Stimulated activated CD8-positive, alpha-beta memory T cell treated with anti-CD3 and anti-CD28 coated beads, Interleukin-7, amount 100 ng/mL, for 48 hours (primary cell): ENCODE measurements at regions not wholly inside any gene's neighbourhood (a gene's known extent, or its start where the extent isn't known, plus 50 kb on each side); places are given as distances from the start of the nearest gene placed in this dataset.

ENCODE experiments used
- DNase-seq, 2 donors: peaks; one replicate each; pipeline ENCODE4 v3.0.0-alpha.2; 2020; ENCODE audit warnings: low read depth in 1 of 2; ENCODE audit errors: extremely low read depth in 1 of 2

DNA sequence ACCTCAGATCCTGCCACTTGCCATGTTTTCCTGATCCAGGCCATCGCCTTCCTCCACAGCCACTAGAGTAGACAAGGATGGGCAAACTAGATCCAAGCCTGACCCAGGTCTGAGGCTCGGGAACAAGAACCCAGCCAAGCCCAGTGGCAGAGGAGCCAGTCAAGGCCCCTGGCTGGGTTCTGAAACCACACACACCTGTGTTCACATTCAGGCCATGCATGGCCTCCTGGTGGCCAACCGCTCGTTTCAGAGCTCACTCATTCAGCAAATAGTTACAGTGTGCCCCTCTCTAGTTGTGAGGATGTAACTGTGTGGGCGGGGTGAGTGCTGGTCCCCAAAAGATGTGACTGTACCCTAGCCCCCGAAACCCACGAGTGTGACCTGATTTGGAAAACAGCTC, 337.6 kb downstream of the CTTN start:
- no peak for DNase-seq

DNA sequence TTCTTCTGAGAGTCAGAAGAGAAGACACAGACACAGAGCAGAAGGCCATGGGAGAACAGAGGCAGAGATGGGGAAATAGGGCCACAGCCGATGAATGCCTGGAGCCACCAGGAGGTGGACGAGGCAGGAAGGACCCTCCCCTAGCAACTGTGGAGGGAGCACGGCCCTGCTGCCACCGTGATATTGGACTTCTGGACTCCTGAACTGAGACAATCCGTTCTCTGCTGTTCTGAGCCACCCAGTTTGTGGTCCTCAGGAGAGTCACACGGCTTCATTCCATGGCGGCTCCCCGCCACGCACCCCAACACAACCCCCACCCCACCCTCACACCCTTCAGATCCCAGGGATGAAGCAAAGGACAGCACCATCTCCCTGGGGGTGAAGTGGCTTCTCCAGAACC, 338.1 kb downstream of the CTTN start:
- DNase-seq, result no peak

DNA sequence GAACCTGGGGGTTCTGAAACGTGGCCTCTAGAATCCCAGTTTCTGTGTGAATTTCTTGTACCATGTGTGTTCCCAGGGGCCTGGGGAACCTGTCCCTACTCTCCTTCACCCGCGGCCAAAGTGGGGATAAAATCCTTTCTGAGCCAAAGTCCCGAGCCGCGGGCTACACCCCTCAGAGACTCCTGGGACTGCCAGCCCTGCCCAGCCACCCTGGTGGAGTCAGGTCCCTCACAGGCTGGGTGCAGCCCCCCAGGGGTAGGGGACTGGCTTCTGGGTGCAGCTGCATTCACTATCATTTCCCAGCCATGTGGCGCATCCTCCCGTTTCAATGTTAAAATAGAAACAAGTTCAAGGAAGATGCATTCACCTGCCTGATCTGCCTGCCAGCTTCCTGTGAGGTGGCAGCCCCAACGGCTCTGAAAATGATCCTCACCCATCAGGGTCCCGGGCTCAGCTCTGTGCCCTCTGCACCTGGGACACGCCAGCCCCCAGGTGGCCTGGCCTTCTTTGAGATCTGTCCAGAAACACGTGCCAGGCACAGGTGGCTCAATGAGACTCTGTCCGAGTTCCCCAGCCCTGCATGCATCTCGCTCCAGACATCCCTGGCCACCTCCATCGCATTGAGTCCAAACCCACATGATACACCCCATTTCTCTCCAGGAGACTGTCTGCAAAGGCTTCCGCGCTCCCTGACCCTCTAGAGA, 338.8 kb downstream of the CTTN start:
- DNase-seq, result no peak

DNA sequence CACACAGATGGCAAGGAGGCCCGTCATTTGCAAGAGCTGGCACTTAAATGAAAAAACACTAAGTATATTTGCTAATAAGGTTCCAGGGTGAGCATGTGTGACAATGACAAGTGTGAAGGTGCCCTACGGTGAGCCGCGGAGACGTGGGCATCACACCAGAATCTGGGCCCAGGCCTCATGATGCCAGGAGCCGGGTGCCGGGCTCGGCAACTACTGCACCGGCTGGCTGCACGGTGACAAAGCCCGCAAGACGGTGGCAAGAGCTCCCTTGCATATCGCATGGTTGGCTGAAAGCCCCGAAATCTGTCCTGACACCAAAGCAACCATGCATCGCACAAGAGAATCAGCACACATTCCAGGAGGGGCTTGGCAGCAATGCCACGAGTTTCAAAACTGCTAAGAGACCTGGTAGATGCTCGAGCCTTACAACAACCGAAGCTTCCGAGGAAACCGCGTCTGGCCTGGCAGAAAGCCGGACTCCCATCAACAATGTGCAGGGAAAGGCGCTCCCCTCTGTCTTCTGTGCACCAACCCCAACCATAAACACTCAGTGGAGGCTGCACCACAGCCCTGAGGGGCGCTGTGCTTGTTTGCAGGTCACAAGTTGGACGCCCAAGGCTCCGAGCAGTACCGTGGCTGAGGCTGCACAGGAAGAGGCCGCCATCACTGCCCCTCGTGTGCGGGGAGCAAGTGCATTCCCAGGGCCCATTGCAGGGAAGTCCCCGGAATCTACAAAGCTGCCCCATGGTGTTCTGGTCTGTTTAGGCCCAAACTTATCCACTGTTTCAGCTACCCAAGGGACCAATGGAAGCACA, 339.7 kb downstream of the CTTN start:
- DNase-seq, result no peak

DNA sequence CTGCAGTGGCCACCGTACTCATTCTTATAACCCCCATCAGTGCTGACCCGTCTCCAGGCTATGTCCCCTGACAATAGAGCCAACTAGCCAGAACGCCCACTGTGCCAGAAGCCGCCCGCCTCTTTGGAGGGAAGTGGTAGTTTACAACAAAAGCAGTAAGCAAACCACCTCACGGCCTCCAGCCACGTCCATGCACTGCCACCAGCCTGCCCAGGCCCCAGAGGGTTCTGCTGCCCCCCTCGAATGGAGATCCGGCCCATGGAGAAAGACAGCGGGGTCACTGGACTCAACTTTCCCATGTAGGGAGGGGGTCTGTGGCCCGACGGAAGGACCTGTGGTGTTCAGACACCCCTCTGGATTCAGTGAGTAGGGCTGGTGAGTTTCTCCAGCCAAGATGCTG, 340.3 kb downstream of the CTTN start:
- DNase-seq, result no peak

DNA sequence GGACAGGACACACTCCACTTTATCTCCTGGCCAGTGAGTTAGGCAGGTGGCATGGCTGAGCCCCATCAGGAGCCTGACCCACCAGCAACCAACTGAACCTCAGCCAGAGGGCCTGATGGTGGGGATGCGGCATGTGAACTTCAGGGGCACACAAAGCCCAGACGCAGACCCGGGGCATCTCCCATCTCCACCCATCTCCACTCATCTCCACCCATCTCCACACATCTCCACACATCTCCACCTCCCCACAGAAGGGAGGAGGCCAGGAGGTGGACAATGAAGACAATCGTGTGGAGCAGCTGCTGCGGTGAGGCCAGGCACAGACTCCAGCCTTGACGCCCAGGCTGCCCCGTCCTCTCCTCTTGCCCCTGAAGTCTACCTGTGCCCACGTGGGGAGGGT, 340.8 kb downstream of the CTTN start:
- no peak for DNase-seq

DNA sequence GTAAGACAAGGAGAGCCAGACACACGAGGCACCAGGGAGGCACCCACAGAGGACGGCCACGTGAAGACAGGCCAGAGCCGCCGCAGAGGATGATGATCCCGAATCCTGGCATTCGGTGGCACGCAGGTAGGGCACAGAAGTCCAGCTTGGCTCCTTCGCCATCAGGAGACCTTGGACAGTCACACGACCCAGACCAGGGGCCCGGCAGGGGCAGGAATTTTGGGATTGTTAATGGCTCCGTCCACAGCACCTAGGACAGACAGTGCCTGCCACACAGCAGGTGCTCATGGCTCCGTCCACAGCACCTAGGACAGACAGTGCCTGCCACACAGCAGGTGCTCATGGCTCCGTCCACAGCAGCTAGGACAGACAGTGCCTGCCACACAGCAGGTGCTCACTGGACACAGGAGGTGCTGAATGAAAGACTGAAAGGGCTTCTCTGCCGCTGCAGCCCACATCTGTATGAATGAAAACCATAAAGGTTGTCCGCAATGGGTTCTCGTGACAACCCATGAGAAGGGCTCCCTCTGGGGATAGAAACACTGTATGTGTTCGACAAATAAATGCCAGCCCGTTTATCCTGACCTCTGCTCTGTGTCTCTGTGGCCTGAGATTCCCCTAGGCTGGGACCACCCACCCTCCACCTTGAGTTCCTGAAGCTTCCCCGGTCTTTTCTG, 341.6 kb downstream of the CTTN start:
- DNase-seq, result no peak

DNA sequence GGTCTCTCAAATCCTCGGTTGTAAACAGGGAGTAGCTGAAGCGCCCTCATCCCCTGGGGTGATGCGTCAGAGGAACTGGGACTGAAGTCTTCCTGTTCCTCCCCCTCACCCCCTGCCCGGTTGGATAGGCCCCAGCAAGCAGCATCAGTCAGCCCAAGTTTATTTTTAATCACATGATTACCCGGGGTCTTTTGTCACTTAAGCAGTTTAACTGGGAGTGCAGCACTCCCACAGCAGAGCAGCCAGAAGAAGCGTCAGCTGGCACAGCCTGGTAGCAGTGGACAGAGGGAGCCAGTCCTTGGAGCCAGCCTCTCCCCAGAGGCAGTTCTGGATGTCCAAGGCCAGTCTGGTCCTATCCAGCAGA, 342.1 kb downstream of the CTTN start:
- no peak for DNase-seq

DNA sequence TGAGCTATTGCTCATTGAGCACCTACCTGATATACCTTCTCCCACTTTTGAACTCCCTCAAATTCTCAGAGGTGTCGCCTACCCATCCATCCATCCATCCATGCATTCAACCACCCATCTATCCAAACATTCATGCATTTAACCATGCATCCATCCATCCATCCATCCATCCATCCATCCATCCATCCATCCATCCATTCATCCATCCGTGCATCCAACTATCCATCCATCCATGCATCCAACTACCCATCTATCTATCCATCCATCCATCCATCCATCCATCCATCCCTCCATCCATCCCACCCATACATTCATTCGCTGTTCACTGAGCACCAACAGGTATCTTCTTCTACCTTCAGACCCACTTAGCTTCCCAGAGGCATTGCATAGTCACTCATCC, 342.8 kb downstream of the CTTN start:
- DNase-seq, result no peak

DNA sequence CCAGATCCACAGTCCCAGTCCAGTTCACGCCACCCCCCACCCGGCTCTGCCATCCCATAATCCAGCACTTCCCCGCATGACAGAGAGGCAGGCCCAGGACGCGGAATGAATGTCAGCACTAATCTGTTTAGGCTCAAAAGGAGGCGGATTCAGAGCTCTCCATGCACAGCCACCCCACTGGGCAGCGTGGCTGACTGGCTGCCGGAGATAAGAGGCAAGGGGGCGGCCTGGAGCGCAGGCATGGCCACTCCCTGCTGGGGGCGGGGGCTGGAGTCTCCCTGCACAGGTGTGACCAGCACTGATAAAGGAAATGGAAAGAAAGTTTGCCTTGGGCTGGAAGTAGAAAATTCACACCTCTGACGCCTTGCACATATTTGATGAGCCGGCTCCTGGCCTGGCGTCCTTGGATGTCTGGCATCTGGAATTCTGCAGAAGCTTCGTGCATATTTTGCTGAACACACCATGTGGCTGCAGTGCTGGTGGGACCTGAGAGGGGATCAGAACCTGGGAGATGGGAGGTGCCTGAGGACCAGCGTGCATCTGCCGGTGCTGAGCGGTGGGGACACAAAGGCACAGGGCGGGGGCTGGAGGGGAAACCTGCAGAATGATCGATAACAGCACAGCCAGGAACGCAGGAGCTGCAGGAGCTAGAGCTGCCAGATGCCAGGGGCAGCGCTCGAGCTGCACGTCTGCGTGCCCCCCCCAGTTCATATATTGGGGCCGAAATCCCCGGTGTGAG, 344.4 kb downstream of the CTTN start:
- no peak for DNase-seq

DNA sequence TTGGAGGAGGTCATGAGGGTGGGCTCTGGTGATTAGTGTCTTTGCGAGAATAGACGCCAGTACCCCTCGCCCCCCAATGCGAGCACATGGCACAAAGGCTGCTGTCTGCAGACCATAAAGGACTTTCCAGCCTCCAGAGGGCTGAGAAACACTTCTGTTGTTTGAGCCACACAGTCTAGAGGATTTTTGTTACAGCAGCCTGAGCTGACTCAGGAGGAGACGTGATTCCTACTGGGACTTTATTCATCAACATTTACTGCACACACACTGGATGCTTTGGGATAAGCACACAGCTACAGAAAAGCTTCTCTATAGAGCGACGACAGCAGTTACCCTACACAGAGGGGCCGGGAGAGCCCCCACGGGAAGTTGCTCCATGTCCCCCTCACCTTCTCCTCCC, 345.0 kb downstream of the CTTN start:
- DNase-seq, result no peak

DNA sequence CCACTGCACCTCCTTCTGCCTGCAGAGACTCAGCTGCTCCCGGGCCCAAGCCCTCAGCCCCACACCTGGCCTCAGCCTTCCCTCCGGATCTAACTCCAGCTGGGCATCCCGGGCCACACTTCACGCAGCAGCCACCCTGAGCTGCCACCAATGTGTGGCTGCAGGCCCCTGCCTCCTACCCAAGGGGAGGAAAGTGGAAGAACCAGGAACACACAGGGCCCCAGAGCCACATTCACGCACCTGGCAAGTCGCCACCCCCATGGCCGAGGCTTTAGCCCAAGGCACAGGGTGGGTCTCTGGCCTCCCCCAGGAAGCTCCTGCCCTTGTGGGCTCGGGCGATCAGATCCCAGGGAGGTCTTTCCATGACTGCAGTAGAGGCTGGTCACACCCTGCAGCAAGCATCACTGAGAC, 345.6 kb downstream of the CTTN start:
- DNase-seq, result no peak

DNA sequence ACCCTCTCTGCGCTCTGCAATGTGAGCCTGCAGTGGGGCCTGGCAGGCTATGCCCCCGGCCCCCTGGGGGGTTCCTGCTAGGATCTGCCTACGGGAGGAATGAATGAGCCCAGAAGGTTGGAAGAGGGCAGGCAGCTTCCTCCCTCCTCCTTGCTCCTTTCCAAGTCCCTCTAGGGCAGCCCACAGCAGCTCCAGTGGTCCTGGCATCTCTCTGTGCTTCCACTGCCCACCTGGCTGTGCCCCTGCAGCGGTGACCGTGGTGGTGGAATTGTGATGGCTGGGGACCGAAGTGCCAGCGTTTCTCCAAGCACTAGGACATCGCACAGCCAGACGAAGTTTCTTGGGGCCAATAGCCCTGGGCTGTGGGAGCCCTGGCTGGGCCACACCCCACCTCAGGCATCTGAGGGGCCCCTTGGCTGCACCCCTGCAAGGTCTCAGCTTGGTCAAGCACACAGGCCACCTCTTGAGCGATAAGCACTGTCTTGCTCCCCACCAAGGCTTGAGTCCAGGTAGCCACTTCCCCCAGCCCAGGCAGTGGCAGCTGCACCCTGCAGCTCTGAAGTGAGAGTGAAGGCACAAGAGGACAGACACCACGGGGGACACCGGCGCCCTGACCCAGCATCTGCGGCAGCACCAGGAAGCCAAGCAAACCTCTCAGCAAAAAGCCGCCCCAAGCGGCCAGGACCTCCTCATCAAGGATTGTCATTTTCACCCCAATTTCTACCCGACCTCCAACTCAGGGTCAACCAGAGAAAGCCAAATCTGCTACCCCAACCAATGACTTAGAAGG, 346.3 kb downstream of the CTTN start:
- no peak for DNase-seq

DNA sequence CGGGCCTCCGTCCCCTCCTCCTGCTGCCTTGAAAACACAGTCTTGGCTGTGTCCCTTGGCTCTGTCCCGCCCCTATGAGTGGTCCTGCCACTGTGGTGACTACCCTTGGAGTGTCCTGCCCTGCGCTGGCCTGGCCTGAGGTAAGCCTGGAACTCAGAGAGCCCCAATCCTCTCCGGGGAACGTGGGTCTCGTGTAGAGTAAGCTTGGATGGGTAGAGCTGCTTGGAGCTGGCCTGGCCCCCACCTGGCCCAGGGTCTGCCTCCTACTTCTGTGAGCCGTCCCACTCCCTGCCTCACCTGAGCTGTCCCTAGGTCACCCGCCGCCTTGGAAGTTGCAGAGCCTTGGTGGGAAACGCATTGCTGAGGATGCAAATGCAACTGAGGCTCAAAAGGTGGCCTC, 347.1 kb downstream of the CTTN start:
- no peak for DNase-seq

DNA sequence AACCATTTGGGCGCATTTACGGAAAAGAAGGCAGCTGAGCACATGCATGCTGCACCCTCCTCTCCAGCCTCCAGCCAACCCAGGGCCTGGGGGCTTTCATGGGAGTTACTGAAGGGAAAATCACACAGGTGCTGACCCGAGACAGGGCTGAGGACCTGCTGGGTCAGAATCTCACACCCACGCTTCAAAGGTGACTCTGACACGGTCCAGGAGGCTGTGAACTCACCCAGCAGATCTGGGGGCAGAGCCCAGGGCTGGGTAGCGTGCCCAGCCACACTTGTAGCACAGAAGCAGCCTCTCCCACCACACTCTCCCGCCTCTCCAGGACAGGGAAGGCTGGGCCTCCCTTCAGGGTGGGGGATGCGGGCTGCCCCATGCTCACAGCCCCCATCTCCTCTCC, 347.6 kb downstream of the CTTN start:
- no peak for DNase-seq

DNA sequence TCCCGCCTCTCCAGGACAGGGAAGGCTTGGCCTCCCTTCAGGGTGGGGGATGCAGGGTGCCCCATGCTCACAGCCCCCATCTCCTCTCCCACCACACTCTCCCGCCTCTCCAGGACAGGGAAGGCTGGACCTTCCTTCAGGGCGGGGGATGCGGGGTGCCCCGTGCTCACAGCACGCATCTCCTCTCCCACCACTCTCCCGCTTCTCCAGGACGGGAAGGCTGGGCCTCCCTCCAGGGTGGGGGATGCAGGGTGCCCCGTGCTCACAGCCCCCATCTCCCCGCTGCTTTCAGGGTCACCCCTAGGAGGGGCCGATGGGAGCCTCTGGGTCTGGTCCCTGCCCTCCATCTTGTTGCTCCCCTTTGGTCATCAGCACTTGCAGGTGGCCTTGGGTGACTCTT, 348.0 kb downstream of the CTTN start:
- no peak for DNase-seq

DNA sequence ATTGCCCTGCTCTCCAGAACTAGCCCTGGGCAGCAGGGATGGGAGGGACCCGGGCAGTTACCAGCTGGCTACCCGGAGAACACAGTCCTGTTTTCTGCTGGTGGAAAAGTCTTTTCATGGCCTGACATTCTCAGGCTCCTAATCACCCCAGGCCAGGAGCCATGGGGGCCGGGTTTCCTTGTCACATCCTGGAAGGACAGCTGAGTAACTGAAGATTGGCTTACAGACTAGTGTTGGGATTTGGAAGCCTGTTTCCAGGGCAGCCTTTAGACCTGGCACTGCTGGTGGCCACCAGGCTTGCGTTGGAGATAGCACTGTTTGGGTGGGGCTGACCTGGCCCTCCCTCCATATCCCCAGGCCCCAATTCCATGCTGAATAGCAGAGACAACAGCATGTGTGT, 349.0 kb downstream of the CTTN start:
- DNase-seq, result no peak

DNA sequence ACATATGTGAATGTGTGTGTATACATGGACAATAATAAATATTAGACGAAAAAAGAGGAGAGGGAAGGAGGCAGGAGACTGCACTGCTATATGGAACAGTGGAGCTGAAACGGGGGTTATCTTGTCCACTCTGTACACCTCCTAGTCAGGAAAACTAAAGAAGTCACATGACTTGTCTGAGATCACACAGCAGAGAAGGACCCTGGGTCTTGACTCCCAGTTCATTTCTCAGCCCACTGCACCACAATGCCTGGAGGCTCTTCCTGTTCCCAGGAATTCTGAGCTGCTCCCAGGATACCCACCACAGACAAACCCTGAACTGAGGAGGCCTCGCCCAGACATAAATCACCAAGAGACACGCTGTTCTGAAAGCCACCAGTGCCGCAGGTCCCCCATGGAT, 349.6 kb downstream of the CTTN start:
- no peak for DNase-seq

DNA sequence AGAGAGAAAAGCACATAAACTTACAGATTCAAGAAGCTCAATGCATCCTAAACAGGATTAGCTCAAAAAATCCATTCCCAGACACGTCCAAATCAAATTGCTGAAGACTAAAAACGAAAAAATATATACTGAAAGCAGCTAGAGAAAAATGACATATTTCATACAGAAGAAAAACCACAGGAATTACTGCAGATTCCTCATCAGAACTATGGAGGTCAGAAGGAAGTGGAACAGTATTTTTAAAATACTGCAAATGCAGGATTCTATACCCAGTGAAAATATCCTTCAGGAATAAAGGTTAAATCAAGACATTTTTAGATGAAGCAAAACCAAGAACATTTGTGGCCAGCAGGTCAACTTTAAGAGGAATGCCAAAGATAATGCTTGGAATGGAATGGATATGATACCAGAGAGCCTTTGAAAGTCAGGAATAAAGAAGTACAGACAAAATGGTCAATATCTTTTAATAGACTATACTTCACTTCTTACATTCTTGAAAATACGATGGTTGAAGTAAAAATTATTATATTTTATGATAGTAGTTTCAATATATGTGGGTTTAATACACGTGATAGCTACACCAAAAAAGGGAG, 352.9 kb downstream of the CTTN start:
- no peak for DNase-seq
